ENCODE measurements at regions not wholly inside any gene's neighbourhood (a gene's known extent, or its start where the extent isn't known, plus 50 kb on each side); places are given as distances from the start of the nearest gene placed in this dataset.

GRCh38 chr15:69749797-69750196 lies 297.2 kb downstream of the RPLP1 start:
- DNase-seq = peak; percentile 17
- Histone ChIP-seq H3K4me2 (ENCODE audit: low read depth, low read length) (no peak overlapping the region), H3K79me2 (ENCODE audit: low read length) (no peaks in the 10 kb centered on the region), H3K9me3 (replicated peaks; ENCODE audit: insufficient read depth, low read length) (no peaks in the 10 kb centered on the region), H3K9ac (ENCODE audit: low read length) (no peak overlapping the region), H4K20me1 (ENCODE audit: insufficient read depth, low read length) (no peaks in the 10 kb centered on the region), H3K27me3 (replicated peaks; ENCODE audit: insufficient read depth, low read length) (no peaks in the 10 kb centered on the region), H3K4me3 (ENCODE audit: low read length) (no peak overlapping the region), H3K27ac (ENCODE audit: low read length) (no peak overlapping the region), H3K9me2 (replicated peaks; ENCODE audit: insufficient read depth, low read length) (no peaks in the 10 kb centered on the region), H3K36me3 (replicated peaks; ENCODE audit: insufficient read depth, low read length) (no peaks in the 10 kb centered on the region), H3K4me1 (ENCODE audit: low read length) (peaks cover 52% of the 10 kb centered on the region), H2AFZ (ENCODE audit: low read length) (no peak overlapping the region), H3F3A (ENCODE audit: insufficient read depth, low read length) (peaks cover 17% of the 10 kb centered on the region)
- TF ChIP-seq CTCF (IDR thresholded peaks at IDR 0.05; ENCODE audit: low read length) (peak; percentile 45), EZH2 (optimal IDR thresholded peaks at IDR 0.05; ENCODE audit: low read depth, low read length) (no peak), EZH2phosphoT487 (IDR thresholded peaks at IDR 0.05; ENCODE audit: low read length) (no peak)

GRCh38 chr15:69750253-69750652 lies 297.6 kb downstream of the RPLP1 start:
- Histone ChIP-seq H3F3A (ENCODE audit: insufficient read depth, low read length) (peaks cover 21% of the 10 kb centered on the region), H3K4me1 (ENCODE audit: low read length) (peaks cover 57% of the 10 kb centered on the region), H3K4me2 (ENCODE audit: low read depth, low read length) (no peak overlapping the region), H3K79me2 (ENCODE audit: low read length) (no peaks in the 10 kb centered on the region), H3K27me3 (replicated peaks; ENCODE audit: insufficient read depth, low read length) (no peaks in the 10 kb centered on the region), H2AFZ (ENCODE audit: low read length) (no peak overlapping the region), H3K4me3 (ENCODE audit: low read length) (no peak overlapping the region), H3K9ac (ENCODE audit: low read length) (no peak overlapping the region), H3K9me3 (replicated peaks; ENCODE audit: insufficient read depth, low read length) (no peaks in the 10 kb centered on the region), H3K27ac (ENCODE audit: low read length) (no peak overlapping the region), H3K36me3 (replicated peaks; ENCODE audit: insufficient read depth, low read length) (no peaks in the 10 kb centered on the region), H4K20me1 (ENCODE audit: insufficient read depth, low read length) (no peaks in the 10 kb centered on the region), H3K9me2 (replicated peaks; ENCODE audit: insufficient read depth, low read length) (no peaks in the 10 kb centered on the region)
- DNase-seq = no peak
- TF ChIP-seq EZH2phosphoT487 (IDR thresholded peaks at IDR 0.05; ENCODE audit: low read length) (no peak), CTCF (IDR thresholded peaks at IDR 0.05; ENCODE audit: low read length) (no peak), EZH2 (optimal IDR thresholded peaks at IDR 0.05; ENCODE audit: low read depth, low read length) (no peak)

DNA sequence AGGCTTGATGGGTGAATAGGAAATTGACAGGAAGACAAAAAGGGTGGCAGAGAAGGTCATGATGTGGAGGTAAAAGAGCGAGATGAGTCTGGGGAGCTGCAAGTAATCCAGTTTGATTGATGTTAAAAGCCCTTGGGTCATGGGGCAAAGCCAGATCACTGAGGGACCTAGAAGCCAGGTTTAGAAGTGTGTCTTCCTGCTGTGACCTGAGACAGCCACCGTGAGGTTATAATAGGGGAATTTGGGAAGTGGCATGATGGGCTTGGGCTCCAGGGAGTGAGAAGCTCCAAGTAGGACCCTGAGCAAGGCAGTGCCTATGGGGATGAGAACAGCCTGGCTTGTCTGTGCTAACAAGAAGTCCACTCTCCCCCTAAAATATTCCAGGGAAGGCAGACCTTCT lies 298.5 kb downstream of the RPLP1 start:
- H3F3A ChIP-seq (ENCODE audit: insufficient read depth, low read length) = peaks cover 30% of the 10 kb centered on the region
- no peak overlapping the region for H2AFZ ChIP-seq (ENCODE audit: low read length)
- H4K20me1 ChIP-seq (ENCODE audit: insufficient read depth, low read length) = no peaks in the 10 kb centered on the region
- no peaks in the 10 kb centered on the region for H3K79me2 ChIP-seq (ENCODE audit: low read length)
- DNase-seq = no peak
- TF ChIP-seq EZH2phosphoT487 (IDR thresholded peaks at IDR 0.05; ENCODE audit: low read length) (no peak), EZH2 (optimal IDR thresholded peaks at IDR 0.05; ENCODE audit: low read depth, low read length) (no peak), CTCF (IDR thresholded peaks at IDR 0.05; ENCODE audit: low read length) (no peak)
- H3K36me3 ChIP-seq (replicated peaks; ENCODE audit: insufficient read depth, low read length) = no peaks in the 10 kb centered on the region
- no peaks in the 10 kb centered on the region for H3K9me2 ChIP-seq (replicated peaks; ENCODE audit: insufficient read depth, low read length)
- H3K27me3 ChIP-seq (replicated peaks; ENCODE audit: insufficient read depth, low read length) = no peaks in the 10 kb centered on the region
- no peaks in the 10 kb centered on the region for H3K9me3 ChIP-seq (replicated peaks; ENCODE audit: insufficient read depth, low read length)
- no peak overlapping the region for H3K4me3 ChIP-seq (ENCODE audit: low read length)
- peaks cover 64% of the 10 kb centered on the region for H3K4me1 ChIP-seq (ENCODE audit: low read length)
- no peak overlapping the region for H3K27ac ChIP-seq (ENCODE audit: low read length)
- no peak overlapping the region for H3K4me2 ChIP-seq (ENCODE audit: low read depth, low read length)
- H3K9ac ChIP-seq (ENCODE audit: low read length) = no peak overlapping the region

All from MM.1S (cell line).